ENCODE measurements at regions not wholly inside any gene's neighbourhood (a gene's known extent, or its start where the extent isn't known, plus 50 kb on each side); places are given as distances from the start of the nearest gene placed in this dataset.

GRCh38 chr3:74027121-74027520, 402.4 kb upstream of the PDZRN3 start:
- TF ChIP-seq SIN3A (IDR thresholded peaks at IDR 0.05; ENCODE audit: borderline replicate concordance, insufficient read depth, low read length) (no peak), TAF1 (IDR thresholded peaks at IDR 0.05; ENCODE audit: borderline replicate concordance, insufficient read depth, low read length) (no peak), REST (IDR thresholded peaks at IDR 0.05; ENCODE audit: insufficient read depth in 1 of 2, low read depth in 2 of 2, low read length in 2 of 2) (no peak), POLR2AphosphoS5 (IDR thresholded peaks at IDR 0.05; ENCODE audit: low read depth, low read length) (no peak), FOXP2 (optimal IDR thresholded peaks at IDR 0.05; ENCODE audit: borderline replicate concordance, extremely low read depth, extremely low read length, insufficient read depth) (no peak)

GRCh38 chr3:74023395-74023794, 398.7 kb upstream of the PDZRN3 start:
- TF ChIP-seq FOXP2 (optimal IDR thresholded peaks at IDR 0.05; ENCODE audit: borderline replicate concordance, extremely low read depth, extremely low read length, insufficient read depth) = no peak
- no peak for TF ChIP-seq POLR2AphosphoS5 (IDR thresholded peaks at IDR 0.05; ENCODE audit: low read depth, low read length)
- TF ChIP-seq TAF1 (IDR thresholded peaks at IDR 0.05; ENCODE audit: borderline replicate concordance, insufficient read depth, low read length) = no peak
- TF ChIP-seq REST (IDR thresholded peaks at IDR 0.05; ENCODE audit: insufficient read depth in 1 of 2, low read depth in 2 of 2, low read length in 2 of 2) = no peak
- no peak for TF ChIP-seq SIN3A (IDR thresholded peaks at IDR 0.05; ENCODE audit: borderline replicate concordance, insufficient read depth, low read length)

GRCh38 chr3:74021449-74021848, 396.7 kb upstream of the PDZRN3 start:
- TF ChIP-seq REST (IDR thresholded peaks at IDR 0.05; ENCODE audit: insufficient read depth in 1 of 2, low read depth in 2 of 2, low read length in 2 of 2) (no peak), POLR2AphosphoS5 (IDR thresholded peaks at IDR 0.05; ENCODE audit: low read depth, low read length) (no peak), TAF1 (IDR thresholded peaks at IDR 0.05; ENCODE audit: borderline replicate concordance, insufficient read depth, low read length) (no peak), SIN3A (IDR thresholded peaks at IDR 0.05; ENCODE audit: borderline replicate concordance, insufficient read depth, low read length) (no peak), FOXP2 (optimal IDR thresholded peaks at IDR 0.05; ENCODE audit: borderline replicate concordance, extremely low read depth, extremely low read length, insufficient read depth) (no peak)

GRCh38 chr3:74009961-74010844, 385.5 kb upstream of the PDZRN3 start:
- TF ChIP-seq FOXP2 (optimal IDR thresholded peaks at IDR 0.05; ENCODE audit: borderline replicate concordance, extremely low read depth, extremely low read length, insufficient read depth) = no peak

GRCh38 chr3:74004386-74004785, 379.6 kb upstream of the PDZRN3 start:
- TF ChIP-seq TAF1 (IDR thresholded peaks at IDR 0.05; ENCODE audit: borderline replicate concordance, insufficient read depth, low read length) (no peak), SIN3A (IDR thresholded peaks at IDR 0.05; ENCODE audit: borderline replicate concordance, insufficient read depth, low read length) (no peak), POLR2AphosphoS5 (IDR thresholded peaks at IDR 0.05; ENCODE audit: low read depth, low read length) (no peak), REST (IDR thresholded peaks at IDR 0.05; ENCODE audit: insufficient read depth in 1 of 2, low read depth in 2 of 2, low read length in 2 of 2) (no peak), FOXP2 (optimal IDR thresholded peaks at IDR 0.05; ENCODE audit: borderline replicate concordance, extremely low read depth, extremely low read length, insufficient read depth) (no peak)

Data from PFSK-1 (cell line).